ENCODE measurements at regions not wholly inside any gene's neighbourhood (a gene's known extent, or its start where the extent isn't known, plus 50 kb on each side); places are given as distances from the start of the nearest gene placed in this dataset.

DNA sequence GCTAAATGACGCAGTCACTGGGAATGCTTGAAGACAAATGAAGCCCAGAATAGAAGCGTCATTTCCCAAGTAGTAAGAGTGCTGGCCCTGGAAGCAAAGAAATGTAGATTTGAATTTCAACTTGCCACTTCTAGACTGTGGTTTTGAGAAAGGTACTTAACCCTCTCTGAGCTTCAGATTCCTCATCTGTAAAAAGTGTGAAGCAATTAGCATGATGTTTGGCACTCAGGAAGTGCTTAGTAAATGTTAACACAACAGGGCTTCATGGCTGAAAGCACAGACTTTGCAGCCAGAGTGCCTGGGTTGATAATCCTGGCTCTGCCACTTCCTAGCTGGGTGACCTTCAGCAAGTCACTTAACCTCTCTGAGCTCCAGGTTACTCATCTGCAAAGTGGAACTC is 147.4 kb upstream of the RPS6KA3 start:
- TF ChIP-seq POLR2AphosphoS5 (IDR thresholded peaks at IDR 0.05; ENCODE audit: borderline replicate concordance, low read depth, low read length) = no peak
- TF ChIP-seq EZH2 (IDR thresholded peaks at IDR 0.05) = no peak

All from SK-N-MC (cell line).